NB4 (cell line): ENCODE measurements at regions not wholly inside any gene's neighbourhood (a gene's known extent, or its start where the extent isn't known, plus 50 kb on each side); places are given as distances from the start of the nearest gene placed in this dataset.

Experiments used
- DNase-seq: peaks from one replicate; pipeline ENCODE4 v3.0.0; 2010; ENCODE audit warnings: low read depth
- H3K4me3 ChIP-seq: one replicate; pipeline ENCODE4 v1.5.1; 2011; ENCODE audit warnings: mild to moderate bottlenecking, low read depth, low read length, moderate library complexity
- MYC ChIP-seq: IDR thresholded peaks from 2 replicates; pipeline ENCODE4 v1.6.1; 2011; ENCODE audit warnings: low read depth, low read length
- POLR2A ChIP-seq: IDR thresholded peaks from 2 replicates; pipeline ENCODE4 v1.6.1; 2011; ENCODE audit warnings: mild to moderate bottlenecking; ENCODE audit not compliant: insufficient read length; ENCODE audit errors: extremely low read depth
- TF ChIP-seq, protein P1 (sequence below): IDR thresholded peaks from 2 replicates; pipeline ENCODE4 v1.6.1; 2011; ENCODE audit warnings: low read depth, low read length
- TF ChIP-seq, protein P2 (sequence below): IDR thresholded peaks from one replicate; pipeline ENCODE4 v1.5.1; 2012; ENCODE audit warnings: low read depth, low read length

DNA sequence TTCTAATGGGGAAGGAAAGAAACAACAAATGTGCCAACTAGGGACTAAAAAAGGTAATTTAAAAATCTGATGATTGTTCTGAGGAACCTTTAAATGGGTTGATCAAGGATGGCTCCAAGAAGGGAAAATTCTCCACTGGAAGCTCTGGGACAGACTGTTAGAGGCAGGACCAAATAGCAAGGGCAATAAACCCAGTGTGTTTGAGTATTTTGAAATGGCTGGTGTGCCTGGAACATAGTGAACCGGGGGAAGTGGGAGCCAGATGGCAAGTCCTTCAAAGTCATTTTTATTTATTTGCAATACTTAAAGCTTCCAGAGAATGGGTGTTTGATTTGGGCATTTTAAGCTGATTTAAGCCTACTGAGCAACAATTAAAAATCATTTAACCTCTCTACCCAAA, 587.7 kb upstream of the MEF2C start:
- no peak overlapping the region for H3K4me3 ChIP-seq
- TF ChIP-seq, protein P1, sequence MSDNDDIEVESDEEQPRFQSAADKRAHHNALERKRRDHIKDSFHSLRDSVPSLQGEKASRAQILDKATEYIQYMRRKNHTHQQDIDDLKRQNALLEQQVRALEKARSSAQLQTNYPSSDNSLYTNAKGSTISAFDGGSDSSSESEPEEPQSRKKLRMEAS = no peak
- DNase-seq = no peak

DNA sequence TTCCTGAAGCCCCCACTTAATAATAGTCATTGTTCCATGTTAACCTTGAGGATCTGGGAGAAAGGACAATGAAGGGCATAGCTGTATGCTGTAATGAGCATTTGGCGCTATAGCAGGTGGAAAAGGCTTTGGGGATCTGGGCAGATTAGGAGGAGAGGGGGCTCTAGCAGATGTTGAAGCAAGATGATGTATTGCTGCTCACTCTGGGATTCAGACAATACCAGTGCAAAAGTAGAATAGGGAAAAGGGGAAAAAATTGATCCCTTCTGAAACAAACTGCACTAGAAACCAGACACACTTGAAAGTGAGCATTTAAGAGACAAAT, 575.3 kb upstream of the MEF2C start:
- H3K4me3 ChIP-seq = no peak overlapping the region
- no peak for DNase-seq
- TF ChIP-seq MYC = no peak
- TF ChIP-seq, protein P1 = no peak

DNA sequence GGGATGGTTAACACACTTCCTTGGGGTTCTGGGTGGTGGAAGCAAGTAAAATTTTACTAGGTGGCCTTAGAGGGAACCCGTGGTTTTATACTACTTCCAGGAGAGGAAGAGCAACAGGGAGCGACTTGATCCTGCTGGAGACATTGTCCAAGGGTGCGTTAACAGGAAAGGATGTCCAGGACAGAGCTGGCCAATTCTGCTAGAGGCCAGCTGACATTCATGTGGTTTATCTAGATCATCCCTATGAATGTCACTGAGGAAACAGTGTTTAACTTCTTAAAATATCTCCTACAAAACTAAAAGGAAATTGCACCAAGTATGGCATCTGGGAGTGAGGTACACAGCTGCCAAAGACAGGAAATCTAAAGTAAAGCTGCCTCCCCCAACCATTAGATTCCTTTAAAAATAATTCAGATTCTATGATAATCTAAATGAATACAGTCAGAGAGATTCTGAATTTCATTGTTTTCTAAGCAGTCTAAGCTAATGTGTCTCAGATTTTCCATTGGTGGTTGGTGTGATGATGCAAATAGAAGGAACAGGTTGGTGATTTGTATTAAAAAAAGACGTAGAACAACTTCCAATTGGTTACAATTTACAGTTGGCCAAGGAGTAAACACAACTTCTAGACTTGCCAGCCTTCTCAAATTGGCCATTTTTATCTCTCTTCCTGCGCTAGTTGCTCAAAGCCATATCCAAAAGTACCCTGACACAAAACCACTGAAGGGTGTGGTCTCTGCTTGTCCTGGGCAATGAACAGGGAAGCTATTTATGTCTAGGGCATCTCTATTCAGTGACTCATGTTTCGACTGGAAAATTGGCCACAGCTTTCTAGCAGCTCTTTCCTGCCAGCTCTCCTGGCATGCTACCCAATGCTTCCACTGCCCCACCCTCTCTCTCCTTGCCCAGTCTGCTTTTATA, 574.7 kb upstream of the MEF2C start:
- no peak overlapping the region for H3K4me3 ChIP-seq
- TF ChIP-seq, protein P1 = no peak
- TF ChIP-seq POLR2A (no peak), MYC (no peak)
- TF ChIP-seq, protein P2, sequence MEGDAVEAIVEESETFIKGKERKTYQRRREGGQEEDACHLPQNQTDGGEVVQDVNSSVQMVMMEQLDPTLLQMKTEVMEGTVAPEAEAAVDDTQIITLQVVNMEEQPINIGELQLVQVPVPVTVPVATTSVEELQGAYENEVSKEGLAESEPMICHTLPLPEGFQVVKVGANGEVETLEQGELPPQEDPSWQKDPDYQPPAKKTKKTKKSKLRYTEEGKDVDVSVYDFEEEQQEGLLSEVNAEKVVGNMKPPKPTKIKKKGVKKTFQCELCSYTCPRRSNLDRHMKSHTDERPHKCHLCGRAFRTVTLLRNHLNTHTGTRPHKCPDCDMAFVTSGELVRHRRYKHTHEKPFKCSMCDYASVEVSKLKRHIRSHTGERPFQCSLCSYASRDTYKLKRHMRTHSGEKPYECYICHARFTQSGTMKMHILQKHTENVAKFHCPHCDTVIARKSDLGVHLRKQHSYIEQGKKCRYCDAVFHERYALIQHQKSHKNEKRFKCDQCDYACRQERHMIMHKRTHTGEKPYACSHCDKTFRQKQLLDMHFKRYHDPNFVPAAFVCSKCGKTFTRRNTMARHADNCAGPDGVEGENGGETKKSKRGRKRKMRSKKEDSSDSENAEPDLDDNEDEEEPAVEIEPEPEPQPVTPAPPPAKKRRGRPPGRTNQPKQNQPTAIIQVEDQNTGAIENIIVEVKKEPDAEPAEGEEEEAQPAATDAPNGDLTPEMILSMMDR = no peak
- no peak for DNase-seq

DNA sequence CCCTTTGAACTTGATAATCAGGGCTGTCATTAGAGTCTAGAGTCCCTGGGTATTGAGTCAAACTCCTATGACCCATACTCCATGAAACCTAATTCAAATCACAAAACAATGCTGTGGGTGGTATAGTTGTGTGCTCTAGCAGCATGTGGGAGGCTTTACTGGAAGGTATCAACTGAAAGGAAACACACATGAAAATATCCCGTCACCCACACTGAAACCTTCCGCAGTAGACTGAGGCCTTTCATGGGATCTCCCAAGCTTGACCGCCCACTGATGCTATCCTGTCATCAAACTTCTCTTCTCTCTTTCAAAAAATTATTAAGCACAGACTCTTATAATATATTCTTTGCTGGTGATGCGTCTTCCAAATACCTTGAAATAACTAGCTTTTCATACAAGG, 569.1 kb upstream of the MEF2C start:
- no peak for DNase-seq
- TF ChIP-seq, protein P1 = no peak
- TF ChIP-seq MYC (no peak), POLR2A (no peak)
- TF ChIP-seq, protein P2 = no peak
- no peak overlapping the region for H3K4me3 ChIP-seq

DNA sequence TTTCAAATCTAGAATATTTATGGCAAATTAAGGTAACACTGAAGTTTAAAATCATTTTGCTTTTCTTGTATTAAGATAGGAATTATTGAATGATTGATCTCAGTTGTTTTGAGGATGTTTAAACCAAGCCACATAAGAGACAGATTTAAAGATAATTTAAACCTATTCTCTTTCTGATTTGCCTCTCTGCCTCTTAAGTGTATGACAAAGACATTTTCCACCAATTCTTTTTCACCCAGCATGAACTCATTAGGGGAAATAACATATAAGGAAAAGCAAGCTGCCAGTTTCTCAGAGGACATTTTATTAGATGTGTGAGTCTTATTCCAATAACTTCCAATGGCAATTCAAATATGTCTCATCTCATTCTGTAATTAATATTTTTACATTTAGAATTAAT, 568.3 kb upstream of the MEF2C start:
- TF ChIP-seq MYC = no peak
- TF ChIP-seq, protein P1 = no peak
- TF ChIP-seq, protein P2 = no peak
- TF ChIP-seq POLR2A = no peak
- no peak for DNase-seq
- no peak overlapping the region for H3K4me3 ChIP-seq

DNA sequence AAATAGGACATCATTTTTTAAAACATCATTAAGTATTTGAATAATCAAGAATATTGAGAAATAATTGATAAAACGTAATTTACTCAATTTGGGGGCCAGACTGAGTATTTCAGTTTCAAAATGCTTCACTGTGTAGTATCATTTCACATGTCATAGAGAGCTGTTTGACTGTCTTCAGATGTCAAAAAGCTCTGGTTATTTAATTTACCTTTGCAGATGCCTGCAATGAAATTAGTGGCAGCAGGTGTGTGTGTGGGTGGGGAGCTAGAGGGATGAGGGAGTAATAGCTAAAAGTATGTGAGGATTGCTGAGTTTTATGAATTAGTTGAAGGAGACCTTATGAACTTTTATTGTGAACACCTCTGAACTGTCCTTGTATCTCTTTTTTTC, 567.2 kb upstream of the MEF2C start:
- H3K4me3 ChIP-seq = no peak overlapping the region
- DNase-seq = no peak
- TF ChIP-seq, protein P1 = no peak
- TF ChIP-seq, protein P2 = no peak
- TF ChIP-seq MYC (no peak), POLR2A (no peak)
